Fibroblast of skin of right quadriceps (primary cell): ENCODE measurements at regions not wholly inside any gene's neighbourhood (a gene's known extent, or its start where the extent isn't known, plus 50 kb on each side); places are given as distances from the start of the nearest gene placed in this dataset.

Experiments used
- DNase-seq: peaks from one replicate; pipeline ENCODE4 v3.0.0-alpha.2; 2013

- DNase-seq = peak; percentile 67
These were observed 357.8 kb downstream of the SIPA1L2 start for GRCh38 chr1:232271991-232272589.

DNA sequence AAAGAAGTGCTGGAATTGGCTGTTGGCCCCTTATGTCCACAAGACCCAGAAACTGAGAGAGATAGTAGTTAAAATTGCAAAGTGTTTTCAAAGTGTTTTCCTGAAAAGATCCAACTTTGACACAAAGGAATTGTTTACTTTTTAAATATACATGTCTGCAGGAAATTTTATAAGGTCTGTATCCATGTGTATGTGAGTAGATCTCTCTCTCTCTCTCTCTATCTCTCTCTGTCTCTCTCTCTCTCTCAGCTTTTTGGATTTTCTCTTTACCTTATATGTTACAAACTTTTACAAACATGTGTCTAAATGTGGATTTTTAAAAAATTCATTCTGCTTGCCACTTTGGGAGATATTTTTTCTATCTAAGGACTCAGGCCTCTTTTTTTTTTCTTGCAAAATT lies 358.6 kb downstream of the SIPA1L2 start:
- DNase-seq = no peak

GRCh38 chr1:232269988-232270387 lies 359.9 kb downstream of the SIPA1L2 start:
- DNase-seq = no peak

- no peak for DNase-seq
These were observed 361.9 kb downstream of the SIPA1L2 start for GRCh38 chr1:232267837-232268598.

DNA sequence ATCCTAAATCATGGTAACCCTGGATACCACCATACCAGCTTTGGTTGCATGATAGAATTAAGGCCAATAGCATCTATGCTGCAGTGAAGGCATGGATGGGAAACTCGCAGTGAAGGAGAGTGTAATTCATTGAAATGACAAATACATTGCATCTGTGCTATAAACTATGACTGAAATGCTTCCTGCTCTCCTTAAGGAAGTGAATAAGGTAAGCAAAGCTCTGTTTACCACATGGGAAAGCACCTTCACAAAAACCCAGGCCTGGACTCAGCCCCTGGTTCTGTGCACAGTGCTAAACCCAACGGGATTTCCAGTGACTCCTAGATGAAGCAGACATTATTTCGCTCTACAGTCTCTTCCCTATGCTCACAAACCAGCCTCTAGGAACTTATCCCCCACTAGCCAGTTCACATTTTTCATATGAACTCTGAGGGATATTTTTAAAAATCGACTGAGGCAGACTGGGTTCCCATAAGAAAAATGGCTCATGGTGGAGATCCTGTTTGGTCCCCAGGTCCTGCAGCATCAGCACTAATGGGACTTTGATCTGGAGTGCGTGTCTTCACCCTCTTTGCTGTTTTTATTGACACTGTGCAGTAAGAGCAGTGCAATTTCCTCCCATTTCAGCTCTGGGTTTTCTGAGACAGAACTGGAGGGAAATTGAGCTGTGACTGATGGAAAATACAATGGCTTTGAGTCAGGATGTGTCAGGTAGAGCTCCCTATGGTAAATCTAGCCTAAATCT lies 362.7 kb downstream of the SIPA1L2 start:
- DNase-seq = no peak

DNA sequence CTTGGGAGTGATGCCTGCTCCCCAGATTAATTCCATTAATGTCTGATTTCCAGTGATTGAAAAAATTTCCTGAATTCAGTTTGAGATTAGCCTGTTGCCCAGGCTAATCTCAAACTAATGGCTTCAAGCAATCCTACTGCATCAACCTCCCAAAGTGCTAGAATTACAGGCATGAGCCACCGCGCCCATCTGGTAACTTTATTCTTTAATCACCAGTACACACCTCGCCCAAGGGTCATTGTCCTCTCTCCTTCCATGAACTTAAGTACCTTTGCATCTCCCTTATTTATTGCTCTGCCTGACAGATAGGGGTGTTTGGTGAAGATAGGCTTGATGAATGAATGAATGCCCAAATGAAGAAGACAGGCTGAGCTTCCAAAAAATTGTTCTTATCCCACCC lies 366.5 kb downstream of the SIPA1L2 start:
- DNase-seq = no peak

DNA sequence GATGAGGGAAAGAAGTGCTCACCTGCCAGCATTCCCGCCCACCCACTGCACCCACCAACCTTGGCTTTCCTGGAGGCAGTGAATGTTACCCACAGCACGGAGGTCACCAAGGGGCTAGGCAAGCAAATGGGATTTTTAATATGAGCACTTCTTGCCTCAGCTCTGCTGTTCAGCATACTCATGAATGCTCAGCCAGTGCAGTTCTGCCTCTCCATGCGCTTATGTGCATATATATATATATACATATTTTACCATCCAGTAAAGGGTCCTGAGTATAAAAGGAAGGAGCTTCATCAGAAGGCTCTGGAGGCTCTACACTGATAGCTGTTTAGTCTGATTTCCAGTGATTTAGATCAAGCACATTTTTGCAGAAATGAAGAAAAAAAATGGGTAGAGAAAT lies 366.9 kb downstream of the SIPA1L2 start:
- no peak for DNase-seq

GRCh38 chr1:232260861-232261260 lies 369.1 kb downstream of the SIPA1L2 start:
- DNase-seq = no peak

- DNase-seq = no peak
These were observed 369.9 kb downstream of the SIPA1L2 start for GRCh38 chr1:232260045-232260444.

GRCh38 chr1:232259333-232259732 lies 370.6 kb downstream of the SIPA1L2 start:
- DNase-seq = no peak

DNA sequence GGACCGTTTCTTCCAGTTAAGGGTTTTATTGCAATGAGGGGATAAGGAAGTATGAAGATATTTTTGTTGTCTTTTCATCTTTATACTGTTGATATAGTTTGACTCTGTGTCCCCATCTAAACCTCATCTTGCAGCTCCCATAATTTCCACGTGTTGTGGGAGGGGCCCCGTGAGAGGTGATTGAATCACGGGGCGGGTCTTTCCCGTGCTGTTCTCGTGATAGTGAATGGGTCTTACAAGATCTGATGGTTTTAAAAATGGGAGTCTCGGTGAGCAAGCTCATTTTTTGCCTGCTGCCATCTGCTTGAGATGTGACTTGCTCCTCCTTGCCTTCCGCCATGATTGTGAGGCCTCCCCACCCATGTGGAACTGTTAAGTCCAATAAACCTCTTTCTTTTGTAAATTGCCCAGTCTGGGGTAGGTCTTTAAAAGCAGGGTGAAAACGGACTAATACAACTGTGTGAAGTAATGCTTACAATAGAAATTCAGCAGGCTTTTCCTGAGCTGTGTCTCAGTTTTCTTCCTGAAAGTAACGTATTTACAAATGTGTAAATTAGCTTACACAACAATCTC lies 377.3 kb downstream of the SIPA1L2 start:
- no peak for DNase-seq

- DNase-seq = no peak
These were observed 379.1 kb downstream of the SIPA1L2 start for GRCh38 chr1:232250838-232251237.

- no peak for DNase-seq
These were observed 379.8 kb downstream of the SIPA1L2 start for GRCh38 chr1:232249861-232250777.

DNA sequence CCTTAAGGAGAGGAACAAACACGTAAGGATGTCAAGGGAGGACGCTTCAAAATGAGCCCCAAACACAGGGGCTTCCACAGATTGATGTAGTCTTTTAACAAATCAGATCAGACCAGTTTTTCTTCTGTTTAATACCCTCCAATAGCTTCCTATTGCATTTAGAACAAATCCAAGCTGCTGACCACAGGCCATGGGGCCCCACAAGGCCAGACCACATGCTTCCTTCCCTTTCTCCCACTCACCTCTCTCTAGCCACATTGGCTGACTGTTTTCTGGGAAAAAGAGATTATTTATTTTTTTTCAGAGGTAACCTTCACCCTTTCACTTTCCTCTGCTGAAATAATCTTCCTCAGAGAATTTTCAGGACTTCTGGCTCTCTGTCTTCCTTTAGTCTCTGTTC lies 380.6 kb downstream of the SIPA1L2 start:
- DNase-seq = no peak

DNA sequence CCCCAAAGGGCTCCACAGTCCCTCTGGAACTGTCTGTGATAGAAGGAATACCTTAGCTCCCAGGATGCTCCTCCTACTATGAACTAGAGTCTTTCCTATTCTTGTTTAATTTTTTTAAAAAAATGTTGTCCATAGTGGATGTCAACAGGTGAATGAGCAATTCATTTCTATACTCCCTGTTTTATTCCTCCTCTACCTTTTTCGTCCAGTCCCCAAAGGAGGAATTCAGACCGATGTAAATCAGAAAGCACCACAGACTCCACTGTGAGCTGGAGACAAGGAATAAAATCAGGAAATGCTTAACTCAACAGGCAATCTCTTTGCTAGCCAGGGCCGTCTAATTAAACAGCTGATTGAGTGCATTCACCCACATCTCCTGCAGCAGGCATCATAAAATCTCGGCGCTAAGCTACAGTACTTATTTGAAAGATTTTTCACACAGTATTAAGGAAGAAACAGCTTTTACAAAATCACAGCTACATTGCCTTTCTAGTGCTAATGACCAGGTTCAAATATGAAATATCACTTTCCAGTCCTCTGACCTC lies 381.6 kb downstream of the SIPA1L2 start:
- DNase-seq = no peak

DNA sequence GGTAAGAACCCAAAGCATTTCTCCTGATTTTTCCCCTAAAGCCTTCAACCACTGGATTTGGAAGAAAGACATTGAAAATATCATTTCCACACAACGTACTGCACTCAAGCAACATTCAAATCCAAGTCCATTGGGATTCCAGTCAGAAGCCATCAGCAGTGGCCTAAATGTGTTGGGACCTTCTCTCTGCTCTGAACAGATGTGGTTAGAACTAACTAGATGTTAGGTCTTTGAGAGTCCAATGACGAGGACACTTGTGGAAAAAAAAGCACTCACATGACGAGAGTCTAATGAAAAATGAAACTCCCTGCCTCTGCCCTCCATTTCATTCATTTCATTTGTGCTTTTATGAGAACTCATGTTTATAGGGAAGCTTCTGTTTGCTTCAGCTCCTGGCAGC lies 382.3 kb downstream of the SIPA1L2 start:
- DNase-seq = no peak

- DNase-seq = no peak
These were observed 385.5 kb downstream of the SIPA1L2 start for GRCh38 chr1:232244426-232244825.

DNA sequence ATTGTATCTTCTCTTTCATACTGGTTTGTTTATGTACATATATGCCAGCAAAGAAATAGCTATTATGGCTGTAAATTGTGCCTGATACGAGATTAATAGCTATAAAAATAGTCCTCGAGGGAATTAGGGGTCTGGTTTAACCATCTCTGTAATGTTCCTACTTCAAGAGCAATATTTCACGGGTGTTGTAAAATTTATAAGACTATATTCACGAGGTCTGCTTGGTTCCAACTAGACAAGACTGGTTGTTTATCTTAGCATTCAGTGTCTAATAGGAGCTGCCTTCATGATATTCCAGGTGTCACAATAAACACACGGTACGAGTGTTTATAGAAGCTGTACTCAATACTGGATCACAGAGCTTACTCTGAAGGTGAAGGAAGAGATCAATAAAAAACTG lies 389.9 kb downstream of the SIPA1L2 start:
- no peak for DNase-seq

DNA sequence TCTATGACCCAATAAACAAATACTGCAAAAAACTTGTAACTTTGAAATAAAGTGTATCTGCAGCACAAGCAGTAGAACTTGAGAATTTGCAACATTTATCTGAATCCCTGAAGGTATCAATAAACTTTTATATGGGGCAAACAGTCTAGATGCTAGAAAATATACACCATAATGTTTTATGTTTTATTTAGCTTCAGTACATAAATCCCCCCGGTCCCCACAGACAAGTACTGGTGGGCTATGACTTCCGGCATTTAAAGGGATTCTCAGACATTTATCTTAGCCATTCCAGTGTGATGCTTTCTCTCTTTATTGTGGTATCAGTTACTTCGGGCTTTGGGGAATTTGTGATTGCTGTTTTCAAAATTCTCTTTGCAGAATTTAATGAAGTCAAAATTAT lies 390.4 kb downstream of the SIPA1L2 start:
- DNase-seq = no peak

DNA sequence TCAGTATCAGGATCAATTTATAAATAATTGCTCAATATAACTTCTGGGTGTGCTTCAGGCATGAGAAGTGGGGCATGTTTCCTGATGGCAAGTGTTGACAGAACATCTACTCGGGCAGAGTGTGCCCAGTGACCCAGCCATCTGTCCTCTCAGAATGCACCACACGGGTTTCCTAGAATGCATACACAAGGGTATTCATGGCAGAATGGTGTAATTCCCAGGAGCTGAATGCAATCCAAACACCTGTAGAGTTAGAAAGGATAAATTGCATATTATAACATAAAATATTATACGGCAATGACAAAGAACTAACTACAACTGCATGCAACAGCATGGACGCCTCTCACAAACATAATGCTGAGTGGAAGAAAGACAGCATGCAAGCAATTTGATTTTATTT lies 391.9 kb downstream of the SIPA1L2 start:
- no peak for DNase-seq

DNA sequence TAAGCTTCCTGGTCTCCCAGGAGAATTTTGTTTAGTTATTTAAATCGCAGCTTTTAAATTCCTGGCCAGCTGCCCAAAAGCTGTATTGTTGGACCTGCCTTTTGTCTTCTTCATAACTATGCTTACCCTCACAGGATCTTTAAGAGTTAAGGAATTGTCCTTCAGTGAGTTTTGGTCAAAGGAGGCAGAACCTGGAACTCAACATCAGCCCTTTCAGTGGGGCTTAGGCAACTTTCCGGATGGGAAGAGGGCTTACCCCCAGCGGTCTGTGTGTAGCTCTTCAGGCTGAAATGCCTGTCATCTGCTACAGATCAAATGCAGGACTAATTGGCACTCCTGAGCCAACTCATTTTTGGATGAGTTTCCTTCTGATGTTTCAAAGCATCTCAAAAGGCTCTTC lies 402.6 kb downstream of the SIPA1L2 start:
- DNase-seq = peak; percentile 7

DNA sequence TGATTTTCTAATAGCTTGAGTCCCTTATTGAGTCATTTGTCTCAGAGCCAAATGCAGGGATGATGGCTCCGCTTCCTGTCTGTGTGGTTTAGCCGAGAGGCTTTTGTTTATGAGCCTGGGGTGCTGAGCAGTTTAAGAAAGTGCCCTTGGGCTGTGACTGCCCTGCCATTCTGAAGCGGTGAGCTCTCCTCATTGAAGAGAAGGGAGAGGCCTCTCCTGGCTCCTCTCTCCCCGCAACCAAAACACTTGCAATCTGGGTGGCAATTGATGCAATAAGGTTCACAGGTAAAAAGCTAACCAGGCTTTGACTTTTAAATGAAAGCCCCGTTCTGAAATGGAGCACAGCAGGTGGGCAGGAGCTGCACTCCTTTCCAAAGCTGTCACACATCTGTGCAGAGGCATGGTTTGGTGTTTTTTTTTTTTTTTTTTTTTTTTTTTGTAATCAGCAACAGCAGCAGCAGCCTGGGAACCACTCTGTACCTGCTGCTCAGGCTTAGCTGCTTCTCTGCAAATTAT lies 403.7 kb downstream of the SIPA1L2 start:
- DNase-seq = peak; percentile 83
